ENCODE measurements at regions not wholly inside any gene's neighbourhood (a gene's known extent, or its start where the extent isn't known, plus 50 kb on each side); places are given as distances from the start of the nearest gene placed in this dataset.

GRCh38 chr19:27780367-27781075, 1432.4 kb downstream of the UQCRFS1 start:
- DNase-seq: peak; percentile 43 to 53

DNA sequence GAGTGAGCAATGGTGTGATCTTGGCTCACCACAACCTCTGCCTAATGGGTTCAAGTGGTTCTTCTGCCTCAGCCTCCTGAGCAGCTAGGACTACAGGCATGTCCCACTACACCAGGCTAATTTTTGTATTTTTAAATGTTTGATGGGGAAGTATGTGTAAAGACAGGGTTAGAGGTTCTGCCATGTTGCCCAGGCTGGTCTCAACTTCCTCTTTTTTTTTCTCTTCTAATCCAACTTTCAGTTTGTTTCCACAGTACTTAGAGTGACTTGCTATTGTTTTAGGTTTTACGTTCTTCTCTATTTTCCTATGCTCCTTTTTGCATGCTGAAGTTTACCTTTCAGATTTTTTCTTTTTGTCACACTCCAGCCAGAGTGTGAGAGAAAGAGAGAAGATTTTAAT, 1433.0 kb downstream of the UQCRFS1 start:
- DNase-seq: peak; percentile 43 to 68

GRCh38 chr19:27777726-27778125, 1435.2 kb downstream of the UQCRFS1 start:
- no peak for DNase-seq

- no peak for DNase-seq
Observed at GRCh38 chr19:27777242-27777641, 1435.7 kb downstream of the UQCRFS1 start.

DNA sequence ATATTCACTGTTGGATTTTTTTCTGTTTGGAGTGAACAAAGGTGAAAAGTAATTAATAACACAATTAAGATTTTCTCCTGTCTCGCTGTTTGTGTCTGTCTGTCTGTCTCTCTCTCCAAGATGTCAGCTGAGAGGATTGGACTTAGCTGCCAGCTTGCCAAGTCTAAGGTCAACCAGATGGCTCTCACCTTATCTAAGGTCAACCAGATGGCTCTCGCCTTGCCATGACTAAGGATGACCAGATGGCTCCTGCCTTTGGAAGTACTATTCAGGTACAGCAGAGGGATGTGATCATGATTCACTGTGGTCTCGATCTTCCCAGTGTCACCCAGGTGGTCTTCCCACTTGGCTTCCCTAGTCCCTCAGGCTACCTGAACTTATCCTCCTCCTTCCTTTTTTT, 1436.4 kb downstream of the UQCRFS1 start:
- no peak for DNase-seq

- peak; percentile 50 to 72 for DNase-seq
Observed at GRCh38 chr19:27776020-27776419, 1436.9 kb downstream of the UQCRFS1 start.

GRCh38 chr19:27775395-27775794, 1437.6 kb downstream of the UQCRFS1 start:
- DNase-seq: peak in 1 of 2 donors; percentile 5

- DNase-seq: peak; percentile 30 to 33
Observed at GRCh38 chr19:27774827-27775226, 1438.1 kb downstream of the UQCRFS1 start.

GRCh38 chr19:27774337-27774736, 1438.6 kb downstream of the UQCRFS1 start:
- DNase-seq: no peak

DNA sequence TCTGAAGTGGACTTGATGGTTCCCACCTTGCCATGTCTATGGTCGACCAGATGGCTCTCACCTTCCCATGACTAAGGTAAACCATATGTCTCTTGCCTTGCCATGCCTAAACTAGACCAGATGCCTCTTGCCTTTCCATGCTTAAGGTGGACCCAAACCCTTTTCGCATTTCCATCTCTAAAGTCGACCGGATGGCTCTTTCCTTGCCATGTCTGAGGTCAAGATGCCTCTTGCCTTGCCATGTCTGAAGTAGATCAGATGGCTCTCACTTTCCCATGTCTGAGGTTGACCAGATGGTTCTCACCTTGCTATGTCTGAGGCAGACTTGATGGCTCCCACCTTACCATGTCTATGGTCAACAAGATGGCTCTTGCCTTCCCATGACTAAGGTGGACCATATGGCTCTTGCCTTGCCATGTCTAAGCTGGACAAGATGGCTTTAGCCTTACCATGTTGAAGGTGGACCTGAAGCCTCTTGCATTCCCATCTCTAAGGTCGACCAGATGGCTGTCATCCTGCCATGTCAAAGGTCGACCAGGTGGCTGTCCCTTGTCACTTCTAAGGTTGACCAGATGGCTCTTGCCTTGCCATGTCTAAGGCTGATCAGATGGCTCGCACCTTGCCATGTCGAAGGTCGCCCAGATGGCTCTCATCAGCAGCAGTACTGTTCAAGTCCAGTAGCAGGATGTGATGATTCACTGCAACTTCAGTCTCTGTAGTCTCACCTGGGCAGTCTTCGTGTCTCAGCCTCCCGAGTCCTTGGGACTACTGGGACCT, 1439.4 kb downstream of the UQCRFS1 start:
- no peak for DNase-seq

GRCh38 chr19:27772059-27772458, 1440.9 kb downstream of the UQCRFS1 start:
- no peak for DNase-seq

DNA sequence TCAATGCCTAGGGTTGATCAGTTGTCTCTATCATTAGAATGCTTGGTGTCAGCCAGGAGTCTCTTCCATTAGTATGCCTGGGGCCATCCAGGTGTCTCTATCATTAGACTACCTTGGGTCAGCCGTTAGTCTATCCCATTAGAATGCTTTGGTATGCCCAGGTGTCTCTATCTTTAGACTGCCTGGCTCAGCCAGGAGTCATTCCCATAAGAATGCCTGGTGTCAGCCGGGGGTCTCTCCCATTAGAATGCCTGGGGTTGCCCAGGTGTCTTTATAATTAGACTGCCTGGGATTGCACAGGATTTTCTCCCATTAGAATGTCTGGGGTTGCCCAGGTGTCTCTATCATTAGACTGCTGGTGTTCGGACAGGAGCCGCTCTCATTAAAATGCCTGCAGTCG, 1442.9 kb downstream of the UQCRFS1 start:
- no peak for DNase-seq

DNA sequence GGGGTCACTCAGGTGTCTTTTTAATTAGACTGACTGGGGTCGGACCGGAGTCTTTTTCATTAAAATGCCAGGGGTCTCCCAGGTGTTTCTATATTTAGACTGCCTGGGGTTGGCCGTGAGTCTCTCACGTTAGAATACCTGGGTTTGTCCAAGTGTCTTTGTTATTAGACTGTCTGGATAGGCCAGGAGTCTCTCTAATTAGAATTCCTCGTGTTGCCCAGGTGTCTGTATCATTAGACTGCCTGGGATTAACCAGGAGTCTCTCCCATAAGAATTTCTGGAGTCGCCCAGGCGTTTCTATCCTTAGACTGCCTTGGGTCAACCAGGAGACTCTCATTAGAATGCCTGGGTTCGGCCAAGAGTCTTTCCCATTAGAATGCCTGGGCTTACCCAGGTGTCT, 1445.7 kb downstream of the UQCRFS1 start:
- DNase-seq: no peak

DNA sequence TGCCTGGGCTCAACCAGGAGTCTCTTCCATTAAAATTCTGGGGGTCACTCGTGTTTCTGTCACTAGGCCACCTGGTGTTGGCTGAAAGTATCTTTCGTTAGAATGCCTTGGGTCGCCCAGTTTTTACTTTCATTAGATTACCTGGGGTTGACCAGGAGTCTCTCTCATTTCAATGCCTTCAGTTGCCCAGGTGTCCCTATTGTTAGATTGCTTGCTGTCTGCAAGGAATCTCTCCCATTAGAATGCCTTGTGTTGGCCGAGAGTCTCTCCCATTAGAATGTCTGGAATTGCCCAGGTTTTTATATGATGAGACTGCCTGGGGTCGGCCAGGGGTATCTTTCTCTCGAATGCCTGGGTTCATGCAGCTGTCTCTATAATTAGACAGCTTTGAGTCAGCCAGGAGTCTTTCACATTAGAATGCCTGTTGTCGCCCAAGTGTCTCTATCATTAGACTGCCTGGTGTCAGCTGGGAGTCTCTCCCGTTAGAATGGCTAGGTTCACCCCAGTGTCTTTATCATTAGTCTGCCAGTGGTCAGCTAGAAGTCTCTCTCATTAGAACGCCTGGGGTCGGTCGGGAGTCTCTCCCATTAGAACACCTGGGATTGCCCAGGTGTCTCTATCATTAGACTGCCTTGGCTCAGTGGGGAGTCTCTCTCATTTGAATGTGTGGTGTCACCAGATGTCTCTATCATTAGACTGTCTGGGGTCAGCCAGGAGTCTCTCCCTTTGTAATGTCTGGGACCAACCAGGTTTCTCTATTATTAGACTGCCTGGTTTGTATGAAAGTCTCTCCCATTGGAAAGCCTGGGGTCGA, 1446.8 kb downstream of the UQCRFS1 start:
- DNase-seq: no peak

- no peak for DNase-seq
Observed at GRCh38 chr19:27765397-27765796, 1447.6 kb downstream of the UQCRFS1 start.

- DNase-seq: no peak
Observed at GRCh38 chr19:27764186-27764804, 1448.7 kb downstream of the UQCRFS1 start.

- DNase-seq: no peak
Observed at GRCh38 chr19:27762933-27763332, 1450.0 kb downstream of the UQCRFS1 start.

GRCh38 chr19:27759896-27760295, 1453.1 kb downstream of the UQCRFS1 start:
- no peak for DNase-seq

DNA sequence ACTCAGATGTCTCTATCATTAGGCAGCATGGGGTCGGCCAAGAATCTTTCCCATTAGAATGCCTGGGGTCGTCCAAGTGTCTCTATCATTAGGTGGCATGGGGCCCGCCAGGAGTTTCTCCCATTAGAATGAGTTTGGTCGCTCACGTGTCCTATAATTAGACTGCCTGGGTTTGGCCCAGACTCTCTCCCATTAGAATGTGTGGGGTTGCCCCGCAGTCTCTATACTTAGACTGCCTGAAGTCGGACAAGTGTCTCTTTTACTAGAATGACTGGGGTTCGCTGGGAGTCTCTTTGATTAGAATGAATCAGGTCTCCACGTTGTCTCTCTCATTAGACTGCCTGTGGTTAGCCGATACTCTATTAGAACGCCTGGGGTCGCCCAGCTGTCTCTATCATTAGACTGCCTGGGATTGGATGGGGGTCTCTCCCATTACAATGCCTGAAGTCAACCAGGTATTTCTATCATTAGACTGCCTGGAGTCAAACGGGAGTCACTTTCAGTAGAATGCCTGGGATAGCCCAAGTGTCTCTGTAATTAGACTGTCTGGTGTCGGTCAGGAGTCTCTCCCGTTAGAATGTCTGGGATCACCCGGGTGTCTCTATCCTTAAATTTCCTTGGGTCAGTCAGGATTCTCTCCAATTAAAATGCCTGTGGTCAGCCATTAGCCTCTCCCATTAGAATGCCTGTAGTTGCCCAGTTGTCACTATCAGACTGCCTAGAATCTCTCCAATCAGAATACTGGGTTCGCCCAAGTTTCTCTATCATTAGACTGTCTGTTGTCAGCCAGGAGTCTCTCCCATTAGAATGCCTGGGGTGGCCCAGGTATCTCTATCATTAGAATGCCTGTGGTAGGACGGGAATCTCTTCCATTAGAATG, 1454.1 kb downstream of the UQCRFS1 start:
- no peak for DNase-seq

- DNase-seq: no peak
Observed at GRCh38 chr19:27754700-27755099, 1458.3 kb downstream of the UQCRFS1 start.

- DNase-seq: no peak
Observed at GRCh38 chr19:27753622-27754021, 1459.3 kb downstream of the UQCRFS1 start.
